ENCODE measurements at regions not wholly inside any gene's neighbourhood (a gene's known extent, or its start where the extent isn't known, plus 50 kb on each side); places are given as distances from the start of the nearest gene placed in this dataset.

DNA sequence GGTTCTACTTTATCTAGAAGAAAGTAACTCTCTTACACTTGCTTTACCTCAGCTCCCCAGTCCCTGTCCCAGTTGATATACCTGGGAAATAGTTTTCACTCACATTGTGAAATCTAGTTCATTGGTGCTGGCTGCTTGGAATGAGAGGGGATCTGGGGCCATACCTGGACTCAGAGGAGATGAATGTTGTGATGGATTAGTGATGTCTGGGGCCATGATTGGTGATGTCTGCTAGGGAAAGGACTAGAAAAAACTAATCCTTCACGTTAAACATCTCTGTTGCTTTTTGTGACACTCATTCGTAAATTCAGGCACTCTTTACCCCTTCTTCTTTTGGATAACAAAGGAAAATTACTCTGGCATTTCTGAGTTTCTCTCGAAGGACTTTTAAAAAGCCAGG lies 152.4 kb downstream of the RAB11FIP2 start:
- Histone ChIP-seq H3K36me3 (ENCODE audit: control insufficient read depth, low read depth, low read length) (no peaks in the 10 kb centered on the region), H3K27ac (ENCODE audit: low read length) (no peak overlapping the region), H3K27me3 (ENCODE audit: control insufficient read depth, insufficient read depth, low read length) (no peaks in the 10 kb centered on the region), H3K4me3 (ENCODE audit: low read length) (no peak overlapping the region), H3K9ac (ENCODE audit: low read length) (no peak overlapping the region), H3K9me3 (ENCODE audit: control insufficient read depth, low read depth, low read length) (no peaks in the 10 kb centered on the region), H3K4me1 (ENCODE audit: control insufficient read depth, low read depth, low read length) (peaks cover 12% of the 10 kb centered on the region)

DNA sequence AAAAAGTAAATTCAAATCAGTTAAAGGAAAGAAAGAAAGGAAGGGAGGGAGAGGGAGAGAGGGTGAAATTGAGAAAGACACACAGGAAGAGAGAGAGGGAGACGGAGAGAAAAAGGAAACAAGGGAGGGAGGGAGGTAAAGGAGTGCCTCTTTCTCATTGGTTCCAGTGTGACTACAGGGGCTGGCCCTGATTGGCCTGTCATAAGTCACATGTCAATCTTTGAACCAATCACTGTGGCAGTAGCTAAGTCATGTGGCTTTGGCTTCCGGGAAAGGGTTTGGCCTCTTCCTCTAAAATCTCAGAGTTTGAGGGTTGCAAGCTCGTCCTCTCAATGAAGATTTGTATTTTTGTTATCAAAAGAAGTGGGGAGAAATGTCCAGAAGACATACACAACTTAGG lies 150.2 kb downstream of the RAB11FIP2 start:
- no peaks in the 10 kb centered on the region for H3K36me3 ChIP-seq (ENCODE audit: control insufficient read depth, low read depth, low read length)
- no peaks in the 10 kb centered on the region for H3K27me3 ChIP-seq (ENCODE audit: control insufficient read depth, insufficient read depth, low read length)
- no peaks in the 10 kb centered on the region for H3K9me3 ChIP-seq (ENCODE audit: control insufficient read depth, low read depth, low read length)

DNA sequence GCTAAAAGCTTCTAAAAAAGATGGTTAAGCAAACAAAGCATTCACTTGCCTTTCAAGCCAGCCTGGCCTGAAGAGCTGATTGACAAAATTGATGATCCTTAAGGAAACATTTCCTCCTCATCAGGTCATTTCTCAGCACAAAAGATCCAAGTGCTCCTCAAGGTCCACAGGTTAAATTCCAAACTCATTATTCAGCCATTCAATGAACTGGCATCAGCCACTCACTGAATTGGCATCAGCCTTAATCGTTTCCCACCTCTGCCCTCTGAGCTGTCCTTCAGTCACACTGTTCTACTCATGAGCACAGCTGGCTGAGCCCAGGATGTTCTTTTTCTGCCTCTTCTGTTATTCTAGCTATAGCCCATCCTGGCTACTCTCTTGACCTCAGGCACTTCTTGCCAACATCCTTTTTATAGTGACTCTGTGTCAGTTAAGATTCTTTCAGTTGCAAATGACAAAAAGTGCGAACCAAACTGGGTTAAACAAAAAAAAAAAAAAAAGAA lies 147.5 kb downstream of the RAB11FIP2 start:
- H3K9ac ChIP-seq (ENCODE audit: low read length), result no peak overlapping the region
- H3K27me3 ChIP-seq (ENCODE audit: control insufficient read depth, insufficient read depth, low read length), result no peaks in the 10 kb centered on the region
- no peaks in the 10 kb centered on the region for H3K36me3 ChIP-seq (ENCODE audit: control insufficient read depth, low read depth, low read length)
- H3K4me1 ChIP-seq (ENCODE audit: control insufficient read depth, low read depth, low read length), result peaks cover 11% of the 10 kb centered on the region
- H3K9me3 ChIP-seq (ENCODE audit: control insufficient read depth, low read depth, low read length), result no peaks in the 10 kb centered on the region
- H3K4me3 ChIP-seq (ENCODE audit: low read length), result no peak overlapping the region
- H3K27ac ChIP-seq (ENCODE audit: low read length), result no peak overlapping the region

More for the DNA sequence above, 150.2 kb downstream of the RAB11FIP2 start:
- Histone ChIP-seq H3K27ac (ENCODE audit: low read length) (no peak overlapping the region), H3K9ac (ENCODE audit: low read length) (no peak overlapping the region), H3K4me3 (ENCODE audit: low read length) (no peak overlapping the region), H3K4me1 (ENCODE audit: control insufficient read depth, low read depth, low read length) (peaks cover 13% of the 10 kb centered on the region)

DNA sequence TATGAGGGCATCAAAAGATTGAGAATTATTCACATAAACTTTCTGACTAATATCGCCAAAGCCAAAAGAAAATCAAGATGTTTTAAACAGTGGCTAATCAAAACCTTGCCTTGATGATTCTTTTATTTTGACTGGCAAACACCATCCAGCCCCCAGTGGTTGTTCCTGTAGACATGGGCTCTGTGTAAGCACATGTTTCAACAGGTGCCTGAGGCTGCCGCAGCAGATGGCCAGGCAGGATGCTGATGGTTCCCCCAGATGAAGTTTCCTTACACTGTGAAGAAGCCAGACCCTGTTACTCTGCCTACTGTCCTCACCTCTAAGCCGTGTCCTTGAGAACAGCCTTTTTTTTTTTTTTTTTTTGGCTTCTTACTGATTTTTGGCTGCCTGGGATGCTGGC lies 146.5 kb downstream of the RAB11FIP2 start:
- Histone ChIP-seq H3K36me3 (ENCODE audit: control insufficient read depth, low read depth, low read length) (no peaks in the 10 kb centered on the region), H3K9me3 (ENCODE audit: control insufficient read depth, low read depth, low read length) (no peaks in the 10 kb centered on the region), H3K27me3 (ENCODE audit: control insufficient read depth, insufficient read depth, low read length) (no peaks in the 10 kb centered on the region), H3K4me1 (ENCODE audit: control insufficient read depth, low read depth, low read length) (peaks cover 9% of the 10 kb centered on the region), H3K27ac (ENCODE audit: low read length) (no peak overlapping the region), H3K9ac (ENCODE audit: low read length) (no peak overlapping the region), H3K4me3 (ENCODE audit: low read length) (no peak overlapping the region)

DNA sequence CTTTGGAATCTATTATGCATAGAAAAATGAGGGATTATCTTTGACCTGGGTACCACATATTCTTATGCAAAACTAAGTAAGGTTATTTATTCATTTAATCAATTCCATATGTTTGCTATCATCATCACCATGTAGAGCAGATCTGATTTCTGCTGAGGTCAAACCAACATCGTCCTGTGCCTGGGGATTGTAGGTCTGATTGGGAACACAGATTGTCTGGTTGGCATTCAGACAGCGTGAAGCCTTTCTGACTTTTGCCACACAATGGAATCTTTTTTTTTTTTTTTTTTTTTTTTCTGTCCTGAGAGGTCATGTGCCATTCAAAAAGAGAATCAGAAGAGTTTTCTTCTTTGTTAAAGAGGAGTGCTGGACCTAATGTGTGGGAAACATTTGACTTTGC lies 142.9 kb downstream of the RAB11FIP2 start:
- Histone ChIP-seq H3K27ac (ENCODE audit: low read length) (no peak overlapping the region), H3K9ac (ENCODE audit: low read length) (no peak overlapping the region), H3K27me3 (ENCODE audit: control insufficient read depth, insufficient read depth, low read length) (no peaks in the 10 kb centered on the region)

GRCh38 chr10:117905404-117905803 lies 141.3 kb downstream of the RAB11FIP2 start:
- Histone ChIP-seq H3K27ac (ENCODE audit: low read length) (no peak overlapping the region), H3K4me1 (ENCODE audit: control insufficient read depth, low read depth, low read length) (no peaks in the 10 kb centered on the region), H3K9ac (ENCODE audit: low read length) (no peak overlapping the region), H3K27me3 (ENCODE audit: control insufficient read depth, insufficient read depth, low read length) (no peaks in the 10 kb centered on the region), H3K4me3 (ENCODE audit: low read length) (no peak overlapping the region), H3K9me3 (ENCODE audit: control insufficient read depth, low read depth, low read length) (no peaks in the 10 kb centered on the region), H3K36me3 (ENCODE audit: control insufficient read depth, low read depth, low read length) (no peaks in the 10 kb centered on the region)

More for the DNA sequence above, 142.9 kb downstream of the RAB11FIP2 start:
- Histone ChIP-seq H3K36me3 (ENCODE audit: control insufficient read depth, low read depth, low read length) (no peaks in the 10 kb centered on the region), H3K4me1 (ENCODE audit: control insufficient read depth, low read depth, low read length) (peaks cover 6% of the 10 kb centered on the region), H3K4me3 (ENCODE audit: low read length) (no peak overlapping the region), H3K9me3 (ENCODE audit: control insufficient read depth, low read depth, low read length) (no peaks in the 10 kb centered on the region)

DNA sequence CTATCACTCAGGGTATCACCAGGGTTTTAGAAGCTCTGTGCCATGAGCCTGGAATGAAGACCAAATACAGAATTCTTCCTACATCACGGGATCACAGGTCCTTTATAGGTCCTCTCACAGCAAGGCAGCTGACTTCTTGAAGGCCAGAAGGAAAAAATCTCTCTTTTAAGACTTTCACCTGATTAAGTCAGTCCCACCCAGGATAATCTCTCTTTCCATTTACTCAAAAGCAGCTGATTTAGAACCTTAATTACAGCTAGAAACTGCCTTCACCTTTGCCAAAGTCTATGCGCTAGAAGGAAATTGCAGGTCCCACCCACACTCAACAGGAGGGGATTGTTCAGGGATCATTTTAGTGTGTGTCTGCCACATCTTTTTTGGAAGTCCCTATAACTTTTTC lies 135.1 kb downstream of the RAB11FIP2 start:
- Histone ChIP-seq H3K27me3 (ENCODE audit: control insufficient read depth, insufficient read depth, low read length) (no peaks in the 10 kb centered on the region), H3K9ac (ENCODE audit: low read length) (no peak overlapping the region), H3K27ac (ENCODE audit: low read length) (no peak overlapping the region), H3K4me3 (ENCODE audit: low read length) (no peak overlapping the region), H3K9me3 (ENCODE audit: control insufficient read depth, low read depth, low read length) (no peaks in the 10 kb centered on the region), H3K36me3 (ENCODE audit: control insufficient read depth, low read depth, low read length) (no peaks in the 10 kb centered on the region), H3K4me1 (ENCODE audit: control insufficient read depth, low read depth, low read length) (no peaks in the 10 kb centered on the region)

- H3K4me3 ChIP-seq (ENCODE audit: low read length), result no peak overlapping the region
- H3K9me3 ChIP-seq (ENCODE audit: control insufficient read depth, low read depth, low read length), result no peaks in the 10 kb centered on the region
- no peaks in the 10 kb centered on the region for H3K4me1 ChIP-seq (ENCODE audit: control insufficient read depth, low read depth, low read length)
- no peak overlapping the region for H3K27ac ChIP-seq (ENCODE audit: low read length)
- H3K27me3 ChIP-seq (ENCODE audit: control insufficient read depth, insufficient read depth, low read length), result no peaks in the 10 kb centered on the region
- no peak overlapping the region for H3K9ac ChIP-seq (ENCODE audit: low read length)
- no peaks in the 10 kb centered on the region for H3K36me3 ChIP-seq (ENCODE audit: control insufficient read depth, low read depth, low read length)
Measured at GRCh38 chr10:117914334-117914733, 132.4 kb downstream of the RAB11FIP2 start.

GRCh38 chr10:117920956-117921355 lies 125.8 kb downstream of the RAB11FIP2 start:
- no peak overlapping the region for H3K4me3 ChIP-seq (ENCODE audit: low read length)
- no peaks in the 10 kb centered on the region for H3K9me3 ChIP-seq (ENCODE audit: control insufficient read depth, low read depth, low read length)
- H3K4me1 ChIP-seq (ENCODE audit: control insufficient read depth, low read depth, low read length), result no peaks in the 10 kb centered on the region
- H3K9ac ChIP-seq (ENCODE audit: low read length), result no peak overlapping the region
- no peak overlapping the region for H3K27ac ChIP-seq (ENCODE audit: low read length)
- no peaks in the 10 kb centered on the region for H3K36me3 ChIP-seq (ENCODE audit: control insufficient read depth, low read depth, low read length)
- H3K27me3 ChIP-seq (ENCODE audit: control insufficient read depth, insufficient read depth, low read length), result no peaks in the 10 kb centered on the region

DNA sequence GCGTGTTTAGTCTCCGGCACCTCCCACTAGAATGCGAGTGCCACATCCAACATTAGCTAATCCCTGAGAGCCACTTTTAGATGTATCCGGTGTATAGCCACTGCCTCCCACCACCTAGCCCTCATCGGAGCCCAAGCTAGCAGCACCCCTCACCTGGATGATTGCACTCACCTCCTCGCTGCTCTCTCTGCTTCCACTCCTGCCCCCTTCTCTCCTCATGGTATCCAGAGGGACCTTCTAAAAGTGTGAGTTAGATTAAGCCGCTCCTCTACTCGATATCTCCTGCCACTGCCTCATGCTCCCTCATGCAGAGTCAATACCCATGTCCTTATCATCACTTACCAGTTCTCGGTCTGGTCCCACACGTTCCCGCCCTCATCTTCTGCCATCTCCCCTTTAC lies 125.3 kb downstream of the RAB11FIP2 start:
- no peaks in the 10 kb centered on the region for H3K9me3 ChIP-seq (ENCODE audit: control insufficient read depth, low read depth, low read length)
- no peaks in the 10 kb centered on the region for H3K4me1 ChIP-seq (ENCODE audit: control insufficient read depth, low read depth, low read length)
- H3K27me3 ChIP-seq (ENCODE audit: control insufficient read depth, insufficient read depth, low read length), result no peaks in the 10 kb centered on the region
- H3K9ac ChIP-seq (ENCODE audit: low read length), result no peak overlapping the region
- no peaks in the 10 kb centered on the region for H3K36me3 ChIP-seq (ENCODE audit: control insufficient read depth, low read depth, low read length)
- H3K4me3 ChIP-seq (ENCODE audit: low read length), result no peak overlapping the region
- H3K27ac ChIP-seq (ENCODE audit: low read length), result no peak overlapping the region

GRCh38 chr10:117924820-117925219 lies 121.9 kb downstream of the RAB11FIP2 start:
- H3K27ac ChIP-seq (ENCODE audit: low read length), result no peak overlapping the region
- peaks cover 12% of the 10 kb centered on the region for H3K4me1 ChIP-seq (ENCODE audit: control insufficient read depth, low read depth, low read length)
- H3K27me3 ChIP-seq (ENCODE audit: control insufficient read depth, insufficient read depth, low read length), result no peaks in the 10 kb centered on the region
- no peaks in the 10 kb centered on the region for H3K9me3 ChIP-seq (ENCODE audit: control insufficient read depth, low read depth, low read length)
- no peaks in the 10 kb centered on the region for H3K36me3 ChIP-seq (ENCODE audit: control insufficient read depth, low read depth, low read length)
- H3K9ac ChIP-seq (ENCODE audit: low read length), result no peak overlapping the region
- H3K4me3 ChIP-seq (ENCODE audit: low read length), result no peak overlapping the region

DNA sequence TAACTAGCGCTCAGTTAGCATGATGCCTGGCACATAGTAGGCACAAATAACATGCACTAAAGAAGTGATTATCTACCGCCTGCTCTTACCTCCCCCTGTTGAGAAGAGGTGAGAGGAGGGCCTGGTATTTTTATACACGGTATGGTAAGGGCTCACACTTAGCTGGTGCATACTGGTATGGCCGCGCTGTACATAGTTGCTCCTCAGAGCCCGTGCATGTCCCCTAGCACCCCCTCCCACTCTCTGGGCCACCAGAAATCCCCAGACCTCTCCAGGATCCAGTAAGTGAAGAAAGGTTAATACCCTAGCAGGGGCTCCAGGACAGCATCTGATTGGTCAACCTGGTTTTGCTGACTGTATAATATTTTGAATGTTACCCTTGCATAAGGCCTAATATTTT lies 121.4 kb downstream of the RAB11FIP2 start:
- no peaks in the 10 kb centered on the region for H3K27me3 ChIP-seq (ENCODE audit: control insufficient read depth, insufficient read depth, low read length)
- H3K4me1 ChIP-seq (ENCODE audit: control insufficient read depth, low read depth, low read length), result peaks cover 13% of the 10 kb centered on the region
- H3K36me3 ChIP-seq (ENCODE audit: control insufficient read depth, low read depth, low read length), result no peaks in the 10 kb centered on the region
- H3K4me3 ChIP-seq (ENCODE audit: low read length), result no peak overlapping the region
- no peak overlapping the region for H3K9ac ChIP-seq (ENCODE audit: low read length)
- H3K27ac ChIP-seq (ENCODE audit: low read length), result no peak overlapping the region
- H3K9me3 ChIP-seq (ENCODE audit: control insufficient read depth, low read depth, low read length), result no peaks in the 10 kb centered on the region
